Neural cell (in vitro differentiated cells): ENCODE measurements at regions not wholly inside any gene's neighbourhood (a gene's known extent, or its start where the extent isn't known, plus 50 kb on each side); places are given as distances from the start of the nearest gene placed in this dataset.

Experiments used
- H2AFZ ChIP-seq: fragments of 200-600, 300-800 bp; sonication (generic), shearing (Covaris generic); 2 replicates; pipeline ENCODE4 v1.6.0; 2014; ENCODE audit warnings: low read depth, mild to moderate bottlenecking, antibody characterized with exemption, low read length, moderate library complexity
- H3F3A ChIP-seq: fragments of 200-600 bp; shearing (Covaris generic); 2 replicates; pipeline ENCODE4 v1.6.1; 2016; ENCODE audit warnings: mild to moderate bottlenecking, moderate library complexity, mixed read lengths, antibody characterized with exemption, low read length; ENCODE audit not compliant: insufficient read depth, poor library complexity, severe bottlenecking
- H3K27ac ChIP-seq: fragments of 200-600, 300-800 bp; sonication (generic), shearing (Covaris generic); 2 replicates; pipeline ENCODE4 v1.5.1; 2014; ENCODE audit warnings: mild to moderate bottlenecking, low read length, moderate library complexity
- H3K27me3 ChIP-seq: fragments of 300-800, 200-600 bp; sonication (generic), shearing (Covaris generic); 2 replicates; pipeline ENCODE4 v1.6.0; 2014; ENCODE audit warnings: mild to moderate bottlenecking, low read depth, low read length, moderate library complexity; ENCODE audit not compliant: insufficient read depth
- H3K36me3 ChIP-seq: fragments of 300-800, 200-600 bp; sonication (generic), shearing (Covaris generic); 2 replicates; pipeline ENCODE4 v1.5.1; 2014; ENCODE audit warnings: mild to moderate bottlenecking, antibody characterized with exemption, low read length, moderate library complexity; ENCODE audit not compliant: insufficient read depth
- H3K4me2 ChIP-seq: fragments of 300-800, 200-600 bp; sonication (generic), shearing (Covaris generic); 2 replicates; pipeline ENCODE4 v1.6.0; 2014; ENCODE audit warnings: mild to moderate bottlenecking, low read length
- H3K4me3 ChIP-seq: fragments of 300-800, 200-600 bp; sonication (generic), shearing (Covaris generic); 2 replicates; pipeline ENCODE4 v1.5.1; 2014; ENCODE audit warnings: mild to moderate bottlenecking, low read length, moderate library complexity
- H3K79me2 ChIP-seq: fragments of 200-600 bp; shearing (Covaris generic); replicated peaks from 2 replicates; pipeline ENCODE4 v1.6.0; 2014; ENCODE audit warnings: mild to moderate bottlenecking, low read length, moderate library complexity; ENCODE audit not compliant: insufficient read depth
- H3K9ac ChIP-seq: fragments of 300-800, 200-600 bp; sonication (generic), shearing (Covaris generic); 2 replicates; pipeline ENCODE4 v1.6.1; 2016; ENCODE audit warnings: mild to moderate bottlenecking, low read length, mixed read lengths
- H3K9me2 ChIP-seq: fragments of 200-600 bp; shearing (Covaris generic); 2 replicates; pipeline ENCODE4 v1.6.1; 2016; ENCODE audit warnings: mild to moderate bottlenecking, low read length, mixed read lengths; ENCODE audit not compliant: insufficient read depth
- H3K9me3 ChIP-seq: fragments of 200-600, 300-800 bp; sonication (generic), shearing (Covaris generic); 2 replicates; pipeline ENCODE4 v1.6.1; 2016; ENCODE audit warnings: mild to moderate bottlenecking, mixed run types, low read length, moderate library complexity, mixed read lengths
- H4K20me1 ChIP-seq: fragments of 200-600 bp; shearing (Covaris generic); 2 replicates; pipeline ENCODE4 v1.6.1; 2016; ENCODE audit warnings: mild to moderate bottlenecking, mixed run types; ENCODE audit not compliant: insufficient read depth
- CTCF ChIP-seq: fragments of 450-650 bp; IDR thresholded peaks from 2 replicates; pipeline ENCODE4 v1.5.1; 2014; ENCODE audit warnings: antibody characterized with exemption, mild to moderate bottlenecking, moderate library complexity; ENCODE audit not compliant: poor library complexity, severe bottlenecking
- EP300 ChIP-seq: fragments of 450-650 bp; conservative IDR thresholded peaks from 2 replicates; pipeline ENCODE4 v1.6.1; 2014; ENCODE audit warnings: antibody characterized with exemption, mild to moderate bottlenecking, moderate library complexity; ENCODE audit not compliant: poor library complexity, severe bottlenecking
- EZH2 ChIP-seq: fragments of 200-600, 300-800 bp; shearing (Covaris generic), sonication (generic); IDR thresholded peaks from 2 replicates; pipeline ENCODE4 v1.6.1; 2014; ENCODE audit warnings: antibody characterized with exemption, low read length, borderline replicate concordance, mild to moderate bottlenecking; ENCODE audit not compliant: insufficient read depth, poor library complexity, severe bottlenecking
- MXI1 ChIP-seq: fragments of 450-650 bp; conservative IDR thresholded peaks from 2 replicates; pipeline ENCODE4 v1.6.1; 2014; ENCODE audit warnings: antibody characterized with exemption, mild to moderate bottlenecking; ENCODE audit not compliant: poor library complexity, severe bottlenecking
- POLR2AphosphoS5 ChIP-seq: IDR thresholded peaks from 2 replicates; pipeline ENCODE4 v1.6.1; 2012
- RAD21 ChIP-seq: fragments of 450-650 bp; conservative IDR thresholded peaks from 2 replicates; pipeline ENCODE4 v1.6.1; 2014; ENCODE audit warnings: antibody characterized with exemption, mild to moderate bottlenecking, moderate library complexity
- REST ChIP-seq: IDR thresholded peaks from 2 replicates; pipeline ENCODE4 v1.6.1; 2012; ENCODE audit warnings: borderline replicate concordance
- SMC3 ChIP-seq: fragments of 450-650 bp; conservative IDR thresholded peaks from 2 replicates; pipeline ENCODE4 v1.6.1; 2014; ENCODE audit warnings: antibody characterized with exemption, mild to moderate bottlenecking, moderate library complexity; ENCODE audit not compliant: poor library complexity
- TAF1 ChIP-seq: IDR thresholded peaks from 2 replicates; pipeline ENCODE4 v1.6.1; 2012; ENCODE audit warnings: low read depth

DNA sequence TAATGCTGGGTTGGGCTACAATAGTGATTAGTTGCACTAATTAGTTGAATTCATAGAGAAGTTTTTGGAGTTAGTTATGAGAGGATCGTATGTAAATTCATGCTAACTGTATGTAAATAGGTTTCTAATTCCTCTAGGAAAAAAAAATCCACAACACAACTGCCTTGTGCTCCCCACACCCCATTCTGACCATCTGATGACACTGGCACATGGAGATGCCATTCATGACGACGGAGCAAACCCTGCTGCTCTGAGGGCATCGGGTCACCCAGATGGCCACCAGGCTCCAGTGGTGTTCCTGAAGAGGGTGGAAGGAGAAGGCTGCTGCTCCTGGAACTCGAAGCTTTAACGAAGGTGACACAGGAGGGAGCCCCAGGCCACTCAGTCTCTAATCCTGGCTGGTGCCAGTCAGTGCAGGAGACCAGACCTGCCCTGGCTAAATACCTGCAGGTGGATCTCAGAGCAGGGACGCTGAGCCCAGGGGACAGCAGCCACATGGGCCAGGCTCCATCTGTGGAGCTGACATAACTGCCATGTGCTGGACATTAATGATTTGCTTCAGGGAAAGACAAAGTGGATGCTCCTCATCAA is 90.3 kb downstream of the FAM50B start:
- Histone ChIP-seq H4K20me1 (no peaks in the 10 kb centered on the region), H3K36me3 (no peaks in the 10 kb centered on the region), H3K4me2 (no peak overlapping the region), H3K27ac (no peak overlapping the region), H3K9me3 (no peaks in the 10 kb centered on the region), H3K9me2 (no peaks in the 10 kb centered on the region), H3K4me3 (no peak overlapping the region), H3K79me2 (no peaks in the 10 kb centered on the region), H3F3A (no peaks in the 10 kb centered on the region), H3K9ac (no peak overlapping the region), H3K27me3 (no peaks in the 10 kb centered on the region), H2AFZ (no peak overlapping the region)
- TF ChIP-seq RAD21 (no peak), POLR2AphosphoS5 (no peak), EZH2 (no peak), REST (no peak), MXI1 (no peak), CTCF (no peak), EP300 (no peak), TAF1 (no peak), SMC3 (no peak)

DNA sequence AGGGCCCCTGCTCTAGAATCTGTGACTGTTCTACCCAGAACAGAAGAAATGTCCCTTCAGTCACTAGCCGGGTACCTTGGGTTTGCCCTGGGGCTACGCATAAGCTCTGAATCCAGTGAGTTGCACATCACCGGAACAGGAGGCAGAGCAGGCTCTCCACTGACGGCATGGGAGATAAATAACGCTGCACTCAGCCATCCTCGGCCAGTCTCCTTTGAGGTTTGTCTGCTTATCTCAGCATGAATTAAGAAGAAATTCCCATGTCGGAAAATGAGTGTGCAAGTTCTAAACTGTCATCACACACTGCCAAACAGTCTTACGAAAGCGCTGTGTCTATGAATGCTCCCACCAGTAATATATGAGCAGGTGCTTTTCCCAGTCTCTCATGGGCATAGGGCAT is 90.8 kb downstream of the FAM50B start:
- no peak overlapping the region for H3K9ac ChIP-seq

More for the DNA sequence above, 90.8 kb downstream of the FAM50B start:
- H3K9me3 ChIP-seq: no peaks in the 10 kb centered on the region
- no peak overlapping the region for H3K27ac ChIP-seq
- no peak overlapping the region for H2AFZ ChIP-seq
- H3K27me3 ChIP-seq: no peaks in the 10 kb centered on the region
- no peak for TF ChIP-seq CTCF
- TF ChIP-seq REST: peak; percentile 37
- H3K4me3 ChIP-seq: no peak overlapping the region
- H3F3A ChIP-seq: no peaks in the 10 kb centered on the region
- H3K9me2 ChIP-seq: no peaks in the 10 kb centered on the region
- no peak overlapping the region for H3K4me2 ChIP-seq
- H3K36me3 ChIP-seq: no peaks in the 10 kb centered on the region
- no peaks in the 10 kb centered on the region for H3K79me2 ChIP-seq
- H4K20me1 ChIP-seq: no peaks in the 10 kb centered on the region
